Gastroesophageal sphincter (tissue), 4 donors: ENCODE measurements at regions not wholly inside any gene's neighbourhood (a gene's known extent, or its start where the extent isn't known, plus 50 kb on each side); places are given as distances from the start of the nearest gene placed in this dataset.

Source experiments
- ATAC-seq: fragments of 150-250 bp; one replicate; pipeline ENCODE4 v1.9.1; 2016; ENCODE audit warnings: mild to moderate bottlenecking, moderate library complexity
- H3K27ac ChIP-seq, 4 donors: fragments of 200-600 bp; sonication (generic) in 3 of 4; 1 replicate in 3 of 4; 2 replicates in 1 of 4; pipeline ENCODE4 v1.5.1; 2016 to 2019
- H3K27me3 ChIP-seq: fragments of 200-600 bp; sonication (generic); one replicate; pipeline ENCODE4 v1.5.1; 2019
- H3K36me3 ChIP-seq, 2 donors: fragments of 200-600 bp; sonication (generic); one replicate each; pipeline ENCODE4 v1.5.1; 2019; ENCODE audit warnings: control low read depth in 1 of 2
- H3K4me1 ChIP-seq, 3 donors: fragments of 200-600 bp; sonication (generic); 1 replicate in 2 of 3; 2 replicates in 1 of 3; pipeline ENCODE4 v1.5.1; 2016 to 2019; ENCODE audit warnings: control low read depth in 2 of 3
- H3K4me3 ChIP-seq, 2 donors: fragments of 200-600 bp; sonication (generic); one replicate each; pipeline ENCODE4 v1.5.1; 2019; ENCODE audit warnings: mild to moderate bottlenecking in 1 of 2, moderate library complexity in 1 of 2
- H3K9me3 ChIP-seq, 3 donors: fragments of 200-600 bp; sonication (generic); one replicate each; pipeline ENCODE4 v1.5.1; 2017 to 2019; ENCODE audit warnings: control low read depth in 2 of 3
- CTCF ChIP-seq, 4 experiments: fragments of 200-600 bp in 2 of 4; fragments of 450-650 bp in 2 of 4; sonication (generic) in 1 of 4; IDR thresholded peaks; one replicate each; pipeline ENCODE4 v1.5.1; 2017 to 2019; ENCODE audit warnings: antibody characterized with exemption in 4 of 4, mild to moderate bottlenecking in 2 of 4, moderate library complexity in 2 of 4
- EP300 ChIP-seq: sonication (generic); formaldehyde crosslinking; IDR thresholded peaks from one replicate; pipeline ENCODE4 v1.6.1; 2017; ENCODE audit warnings: antibody characterized with exemption, mild to moderate bottlenecking
- POLR2A ChIP-seq, 2 donors: fragments of 450-650 bp; IDR thresholded peaks; one replicate each; pipeline ENCODE4 v1.6.1; 2017; ENCODE audit warnings: antibody characterized with exemption in 2 of 2, mild to moderate bottlenecking in 2 of 2, moderate library complexity in 1 of 2
- POLR2AphosphoS5 ChIP-seq: sonication (generic); formaldehyde crosslinking; IDR thresholded peaks from one replicate; pipeline ENCODE4 v1.6.1; 2017; ENCODE audit warnings: antibody characterized with exemption
- WGBS, 2 donors: methylation state at CpG; one replicate each; pipeline ENCODE4 v1.1.5; 2018; ENCODE audit warnings: low coverage in 1 of 2; 5-methylcytosine and 5-hydroxymethylcytosine counted together

- no peak for ATAC-seq
These were observed 64.3 kb upstream of the AFDN start for GRCh38 chr6:167762259-167762962.

GRCh38 chr6:167763056-167763944 lies 63.4 kb upstream of the AFDN start:
- 89 to 98% methylated on average over 6 to 8 of the region's 11 CpGs for WGBS, 2 donors

More at GRCh38 chr6:167762259-167762962, 64.3 kb upstream of the AFDN start:
- peaks cover 0 to 26% (median 5%) of the 10 kb centered on the region in 3 donors for H3K4me1 ChIP-seq
- H3K36me3 ChIP-seq: no peaks in the 10 kb centered on the region
- H3K27ac ChIP-seq: no peak overlapping the region
- H3K9me3 ChIP-seq: no peaks in the 10 kb centered on the region
- H3K4me3 ChIP-seq: no peak overlapping the region
- WGBS, 2 donors: 80 to 82% methylated on average over 6 to 8 of the region's 9 CpGs
- no peak for TF ChIP-seq POLR2A (IDR thresholded peaks at IDR 0.05)
- TF ChIP-seq POLR2AphosphoS5: no peak
- TF ChIP-seq EP300: no peak
- no peak for TF ChIP-seq CTCF (IDR thresholded peaks at IDR 0.05)
- no peaks in the 10 kb centered on the region for H3K27me3 ChIP-seq

GRCh38 chr6:167764215-167764614 lies 62.5 kb upstream of the AFDN start:
- TF ChIP-seq EP300: no peak
- TF ChIP-seq POLR2AphosphoS5: no peak
- Histone ChIP-seq H3K4me1 (peaks cover 0 to 26% (median 5%) of the 10 kb centered on the region in 3 donors), H3K9me3 (no peaks in the 10 kb centered on the region), H3K36me3 (no peaks in the 10 kb centered on the region), H3K27ac (no peak overlapping the region), H3K4me3 (no peak overlapping the region), H3K27me3 (peaks cover 9% of the 10 kb centered on the region)
- WGBS, 2 donors: 94 to 100% methylated on average over 2 to 3 of the region's 9 CpGs
- no peak for ATAC-seq

More at GRCh38 chr6:167763056-167763944, 63.4 kb upstream of the AFDN start:
- Histone ChIP-seq H3K4me3 (no peak overlapping the region), H3K9me3 (no peaks in the 10 kb centered on the region), H3K27ac (no peak overlapping the region), H3K27me3 (no peaks in the 10 kb centered on the region), H3K4me1 (peaks cover 0 to 26% (median 5%) of the 10 kb centered on the region in 3 donors), H3K36me3 (no peaks in the 10 kb centered on the region)
- TF ChIP-seq EP300 (no peak), POLR2A (IDR thresholded peaks at IDR 0.05) (no peak), CTCF (IDR thresholded peaks at IDR 0.05) (no peak), POLR2AphosphoS5 (no peak)
- ATAC-seq: no peak

GRCh38 chr6:167764713-167765479 lies 61.8 kb upstream of the AFDN start:
- 89 to 100% methylated on average over 2 to 14 of the region's 15 CpGs for WGBS, 2 donors
- Histone ChIP-seq H3K9me3 (no peaks in the 10 kb centered on the region), H3K4me3 (no peak overlapping the region)

More at GRCh38 chr6:167764713-167765479, 61.8 kb upstream of the AFDN start:
- no peak overlapping the region for H3K27ac ChIP-seq
- peaks cover 0 to 26% (median 5%) of the 10 kb centered on the region in 3 donors for H3K4me1 ChIP-seq
- no peak for ATAC-seq
- peaks cover 14% of the 10 kb centered on the region for H3K27me3 ChIP-seq
- TF ChIP-seq EP300 (no peak), POLR2A (IDR thresholded peaks at IDR 0.05) (no peak), POLR2AphosphoS5 (no peak), CTCF (IDR thresholded peaks at IDR 0.05) (no peak)
- no peaks in the 10 kb centered on the region for H3K36me3 ChIP-seq
